IPS DF 4.7 (cell line): ENCODE measurements at regions not wholly inside any gene's neighbourhood (a gene's known extent, or its start where the extent isn't known, plus 50 kb on each side); places are given as distances from the start of the nearest gene placed in this dataset.

Experiments used
- DNase-seq: peaks from one replicate; pipeline ENCODE4 v3.0.0-alpha.2; 2013; ENCODE audit warnings: low spot score; ENCODE audit errors: extremely low read depth

DNA sequence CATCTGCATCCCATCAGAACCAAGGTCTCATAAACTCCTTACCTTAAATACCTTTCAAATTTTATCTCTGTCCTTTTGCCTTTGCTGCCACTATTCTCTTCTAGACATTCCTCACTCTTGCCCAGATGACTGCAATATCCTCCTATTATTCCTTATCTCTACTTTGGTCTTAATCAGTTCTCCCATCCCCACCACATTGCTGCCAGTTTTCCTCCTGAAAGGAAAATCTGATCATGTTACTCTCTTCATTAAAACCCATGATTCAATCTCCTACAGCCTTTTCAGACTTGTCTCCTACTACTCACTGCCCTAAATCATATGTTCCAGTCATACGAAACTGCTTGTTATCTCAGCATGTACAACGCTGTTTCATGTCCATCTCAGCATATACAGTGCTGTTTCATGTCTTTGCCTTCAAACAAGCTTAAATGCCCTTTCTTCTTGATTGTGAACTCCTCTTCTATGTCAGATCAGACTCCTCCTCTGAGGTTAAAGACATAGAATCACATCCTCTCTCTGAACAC lies 152.6 kb upstream of the FST start:
- no peak for DNase-seq

DNA sequence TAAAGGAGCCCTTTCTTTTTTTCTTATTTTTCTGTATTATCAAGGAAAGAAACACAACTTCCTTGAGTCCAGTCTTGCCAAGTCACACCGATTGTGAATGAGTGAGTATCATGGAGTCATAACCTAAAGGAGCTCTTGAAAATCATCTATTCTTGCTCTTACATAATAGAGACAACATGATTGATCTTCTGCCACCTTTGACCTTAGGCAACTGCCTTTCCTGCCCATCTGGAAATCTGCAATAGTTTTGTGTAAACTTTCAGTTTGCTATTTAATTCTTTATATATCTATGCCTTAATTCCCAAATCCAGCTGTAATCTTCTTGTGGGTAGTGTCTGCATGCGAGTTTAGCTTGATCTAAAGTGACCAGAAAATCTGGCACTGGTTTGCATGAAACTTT lies 149.9 kb upstream of the FST start:
- no peak for DNase-seq

DNA sequence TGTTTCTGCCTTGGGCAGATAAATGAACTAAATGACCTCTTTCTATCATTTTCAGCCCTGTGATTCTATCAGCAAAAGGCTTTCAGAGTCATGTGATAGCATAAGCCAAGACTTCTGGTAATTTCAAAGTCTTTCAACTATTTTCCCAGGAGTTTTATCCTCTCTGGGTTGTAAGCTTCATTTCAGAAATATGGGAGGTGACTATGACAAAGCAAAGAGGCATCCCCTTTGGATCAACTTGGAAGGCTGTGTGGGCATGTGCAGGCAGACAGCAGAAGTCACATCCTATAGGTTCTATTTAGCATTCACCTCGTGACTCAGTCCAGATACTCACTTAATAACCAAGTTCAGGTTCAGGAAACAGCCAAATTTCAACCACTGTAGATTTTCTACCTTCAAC lies 149.0 kb upstream of the FST start:
- no peak for DNase-seq

DNA sequence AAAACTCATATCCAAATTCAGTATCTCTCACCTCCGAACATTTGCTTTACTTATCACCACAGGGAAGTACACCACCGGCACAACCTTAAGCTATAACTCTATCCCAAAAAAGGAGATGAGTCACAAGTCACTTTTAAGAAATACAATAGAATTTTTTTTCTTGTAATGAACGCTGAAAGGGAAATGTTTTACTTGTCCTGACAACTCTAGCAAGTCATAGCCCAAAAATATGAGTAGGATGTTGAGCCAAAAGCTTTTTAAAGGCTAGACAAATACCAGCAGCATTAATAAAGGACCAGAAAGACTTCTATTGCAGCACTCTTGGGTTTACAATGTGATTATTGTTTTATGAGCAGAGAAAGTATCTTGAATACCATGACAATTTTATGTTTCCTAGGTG lies 147.3 kb upstream of the FST start:
- DNase-seq = no peak

DNA sequence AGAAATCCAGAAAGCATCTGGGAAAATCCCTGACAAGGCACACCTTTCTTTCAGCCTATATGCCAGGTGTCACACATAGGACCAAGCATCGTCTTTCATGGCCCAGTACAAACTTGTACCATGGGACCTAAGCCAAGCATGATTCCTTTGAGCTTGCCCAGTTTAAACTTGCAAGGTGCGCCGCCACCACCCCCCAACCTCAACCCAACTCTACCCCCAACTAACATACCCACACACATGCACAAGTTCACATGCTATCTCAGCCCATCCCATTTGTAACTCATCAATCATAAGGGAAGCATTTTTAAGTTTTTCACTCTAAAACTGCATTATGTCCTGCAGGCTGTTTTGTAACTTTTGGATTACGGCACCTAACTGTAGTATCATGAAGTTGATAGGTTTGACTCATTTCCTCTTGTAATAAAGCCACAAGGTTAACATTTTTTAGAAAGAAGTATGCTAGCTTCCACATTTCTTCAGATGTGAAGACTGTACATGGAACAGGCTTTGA lies 145.9 kb upstream of the FST start:
- no peak for DNase-seq

DNA sequence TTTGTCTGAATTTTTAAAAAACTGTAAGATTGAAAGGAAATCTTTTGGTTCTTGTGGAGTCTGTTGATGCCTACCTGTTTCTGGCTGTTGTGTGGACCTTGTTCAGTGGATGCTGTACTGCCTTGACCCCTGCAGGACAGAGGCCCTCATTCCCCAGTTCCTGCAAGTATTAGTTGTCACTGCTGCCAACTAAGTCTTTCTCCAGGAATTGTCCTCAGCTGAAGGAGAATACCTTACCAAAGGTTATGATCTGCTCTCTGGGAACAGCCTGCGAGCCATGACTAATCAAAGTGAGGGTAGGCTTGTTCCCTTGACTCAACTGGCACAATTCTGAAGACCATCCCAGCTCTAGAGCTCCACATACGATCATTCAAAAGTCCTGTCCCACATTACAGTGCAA lies 145.3 kb upstream of the FST start:
- no peak for DNase-seq

DNA sequence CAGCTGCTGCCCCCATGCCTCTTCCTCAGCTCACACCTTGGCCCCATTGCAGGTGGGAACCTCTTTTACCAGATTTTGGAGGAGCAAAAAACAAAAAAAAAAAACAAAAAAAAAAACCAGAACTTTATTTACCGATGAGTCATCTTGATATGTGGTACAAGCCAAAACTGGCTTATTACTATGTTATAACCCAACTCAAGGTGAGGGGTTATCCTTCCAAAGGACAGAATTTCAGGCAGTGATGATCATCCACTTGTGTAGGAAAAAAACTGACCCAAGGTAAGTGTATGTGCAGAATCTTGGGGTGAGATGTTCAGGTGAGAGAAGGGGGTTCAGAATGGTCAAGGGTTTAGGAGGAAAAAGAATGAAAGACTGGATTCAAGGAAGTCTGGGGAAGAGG lies 142.6 kb upstream of the FST start:
- no peak for DNase-seq

DNA sequence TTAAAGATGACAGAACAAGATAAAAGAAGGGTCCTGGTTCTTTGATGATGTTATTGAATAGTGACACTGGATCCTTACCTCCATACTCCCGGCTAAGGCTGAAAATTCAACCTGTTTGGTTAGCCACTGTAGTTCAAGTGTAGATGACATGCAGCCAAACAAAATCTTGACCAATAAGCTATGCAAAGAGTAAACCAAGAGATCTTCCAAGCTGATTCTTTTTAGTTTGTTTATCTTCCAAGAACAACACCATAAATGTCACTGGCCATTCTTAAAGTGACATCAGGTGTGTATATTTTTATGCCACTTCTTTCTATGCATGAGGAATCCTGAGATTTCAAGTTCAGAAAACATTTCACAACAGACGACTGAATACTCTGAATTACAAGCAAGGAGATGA lies 141.5 kb upstream of the FST start:
- no peak for DNase-seq

DNA sequence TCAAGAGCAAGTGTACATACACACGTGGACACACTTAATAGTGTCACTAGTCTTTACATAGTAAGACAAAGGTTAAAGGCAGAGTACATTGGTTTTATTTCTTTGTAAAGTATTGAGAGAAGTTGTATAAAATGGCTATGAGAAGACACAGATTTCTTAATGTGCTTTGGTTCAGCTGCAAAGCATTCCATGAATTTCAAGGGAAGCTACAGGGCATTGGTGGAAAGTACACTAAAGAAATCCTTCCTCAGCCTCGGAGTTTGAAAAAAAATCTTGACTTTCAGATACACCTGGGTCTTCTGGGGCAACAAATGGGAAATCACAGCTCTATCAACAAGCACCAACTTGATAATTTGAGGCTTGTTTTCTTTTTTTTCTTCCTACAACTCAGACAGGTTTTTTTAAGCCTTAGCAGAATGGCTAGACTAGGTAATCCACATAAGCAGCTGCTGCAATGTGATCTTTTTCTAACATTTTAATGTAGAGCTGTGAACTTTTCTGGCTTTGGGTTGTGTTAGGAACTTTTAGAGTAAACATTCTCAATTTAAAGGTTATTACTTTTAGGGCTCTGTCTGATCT lies 140.4 kb upstream of the FST start:
- no peak for DNase-seq

DNA sequence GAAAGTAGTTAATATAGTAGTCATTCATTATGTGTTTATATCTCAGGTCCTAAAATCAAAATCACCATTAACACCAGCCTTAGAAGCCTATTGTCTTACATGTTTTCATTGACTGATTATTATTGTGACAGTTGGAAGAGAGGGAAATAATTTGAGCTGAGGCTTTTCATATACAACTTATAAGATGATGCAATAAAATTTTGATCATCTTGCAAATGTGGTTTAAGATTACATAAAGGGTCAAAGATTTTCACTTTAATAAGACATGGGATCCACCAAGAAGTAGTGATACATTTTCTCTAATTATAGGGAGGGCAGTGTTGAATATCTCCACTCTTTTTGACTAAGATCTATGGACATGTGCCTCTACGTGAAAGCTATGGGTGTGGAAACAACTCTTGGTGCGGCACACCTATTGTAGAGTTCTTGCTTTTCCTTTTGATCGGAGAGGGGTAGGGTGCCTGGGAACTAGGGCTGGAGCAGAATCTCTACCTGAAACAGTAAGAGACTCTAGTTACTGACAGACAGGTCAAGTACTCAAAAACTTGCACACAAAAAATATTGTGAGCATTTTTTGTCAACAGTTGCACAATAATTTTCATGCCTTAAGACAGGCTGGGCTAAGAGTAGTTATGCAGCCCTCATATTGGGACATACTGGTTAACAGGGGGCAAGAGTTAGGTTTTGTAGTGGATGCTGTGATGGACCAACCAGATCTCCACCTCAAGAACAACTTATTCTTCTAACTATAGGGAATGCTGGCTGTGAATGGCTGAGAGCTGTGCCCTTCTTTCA lies 139.3 kb upstream of the FST start:
- DNase-seq = no peak

DNA sequence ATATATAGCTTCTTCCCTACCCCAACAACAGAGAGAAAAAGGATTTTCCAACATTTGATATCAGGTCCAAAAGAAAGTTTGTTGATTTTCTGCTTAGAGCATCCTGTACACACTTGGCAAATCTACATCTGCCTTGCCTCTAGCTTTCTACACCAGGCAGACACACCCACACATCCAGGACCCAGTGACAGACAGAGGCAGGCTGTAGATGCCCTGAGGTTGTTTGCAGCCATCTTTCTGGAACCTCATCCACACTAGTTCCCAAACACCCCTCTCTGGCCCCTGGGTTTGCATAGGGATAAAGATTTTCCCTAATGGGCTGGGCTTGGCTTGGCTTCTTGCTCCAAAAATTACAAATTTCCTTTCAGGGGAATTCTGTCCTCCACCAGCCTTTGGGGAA lies 138.2 kb upstream of the FST start:
- DNase-seq = no peak

DNA sequence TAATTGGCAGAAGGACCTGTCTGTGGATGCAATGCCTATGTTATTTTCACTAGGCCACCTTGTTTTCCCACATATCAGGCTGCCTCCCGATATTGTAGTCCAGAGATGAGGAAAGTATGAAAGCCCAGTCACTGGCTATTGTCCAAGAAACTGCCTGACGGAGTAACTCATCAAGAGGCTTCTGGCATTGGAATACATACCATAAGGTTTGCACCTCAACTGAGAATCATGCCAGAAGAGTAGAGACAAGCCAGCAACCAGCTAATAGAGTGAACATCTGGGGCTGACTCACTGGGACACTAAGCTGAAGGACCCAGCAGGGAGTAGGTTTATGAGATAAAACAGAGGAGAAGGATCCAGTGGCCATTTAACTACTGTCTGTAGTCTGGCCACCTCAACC lies 137.2 kb upstream of the FST start:
- no peak for DNase-seq

DNA sequence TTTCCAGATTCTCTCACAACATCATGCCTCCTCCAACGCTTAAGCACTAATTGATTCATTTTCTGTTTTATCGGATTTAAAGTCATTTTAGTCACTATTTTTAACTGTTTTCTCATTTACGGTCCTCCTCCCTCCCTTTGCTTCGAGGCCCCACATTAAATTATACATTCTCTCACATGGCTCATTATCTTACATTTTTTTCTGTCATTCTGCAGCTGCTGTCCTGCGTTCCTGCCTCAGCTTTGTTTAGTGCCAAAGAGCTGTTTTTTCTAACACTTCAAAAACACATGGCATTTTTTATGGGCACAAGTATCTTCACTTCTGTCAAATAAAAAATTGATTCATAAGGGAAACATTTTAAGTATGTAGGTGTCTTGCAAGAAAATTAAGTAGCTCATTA lies 130.1 kb upstream of the FST start:
- no peak for DNase-seq

DNA sequence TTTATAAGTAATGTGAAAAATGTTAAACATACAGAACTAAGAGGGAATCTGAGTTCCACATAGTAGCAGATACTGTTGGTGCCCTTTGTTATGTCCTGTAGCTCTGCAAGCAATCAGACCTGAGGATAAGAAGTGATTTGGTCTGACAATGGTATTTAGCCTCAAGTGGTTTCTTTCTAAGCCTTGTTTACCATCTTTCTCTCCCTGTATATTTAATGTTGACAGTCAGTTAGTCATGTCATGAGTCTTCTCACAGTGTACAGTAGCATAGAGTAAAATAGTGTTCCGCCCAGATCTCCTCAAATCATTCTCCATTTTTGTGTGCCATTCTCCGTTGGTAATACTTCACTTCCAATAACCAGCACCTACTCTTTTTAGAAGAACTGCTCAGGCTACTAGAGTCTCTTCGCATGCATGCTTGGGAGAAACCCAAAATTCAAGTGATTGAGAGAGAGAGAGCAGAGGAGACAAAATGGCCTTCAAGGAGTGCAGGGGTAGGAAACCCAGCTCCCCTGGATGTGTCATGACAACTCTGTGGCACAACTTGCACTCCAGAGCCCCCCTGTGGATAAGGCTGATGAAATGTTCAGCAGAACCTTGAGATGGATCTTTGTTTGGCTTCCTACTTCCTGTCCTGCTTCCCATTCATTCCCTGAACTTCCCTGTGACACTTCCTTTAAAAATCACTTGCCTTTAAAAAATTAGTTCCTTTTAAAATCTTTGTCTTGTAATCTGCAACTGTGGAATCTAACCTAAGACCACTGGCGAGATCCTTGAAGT lies 129.2 kb upstream of the FST start:
- no peak for DNase-seq

DNA sequence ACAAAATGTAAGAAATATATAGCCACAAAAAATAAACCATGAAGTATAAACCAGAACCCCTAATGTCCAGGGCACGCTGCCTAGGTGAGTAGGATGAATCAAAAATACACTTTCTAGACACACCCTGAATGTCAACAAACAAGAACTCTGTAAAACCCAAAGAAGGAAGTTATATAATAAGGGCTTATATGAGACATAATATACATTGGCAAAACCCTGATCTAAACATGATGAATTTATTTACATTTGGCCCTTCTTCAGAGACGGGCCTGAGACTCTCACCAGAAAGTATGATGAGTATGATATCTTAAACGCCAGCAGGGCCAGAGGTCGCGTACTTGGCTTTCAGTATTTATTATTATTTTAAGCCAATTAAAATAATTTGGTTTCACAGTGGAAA lies 125.1 kb upstream of the FST start:
- no peak for DNase-seq

DNA sequence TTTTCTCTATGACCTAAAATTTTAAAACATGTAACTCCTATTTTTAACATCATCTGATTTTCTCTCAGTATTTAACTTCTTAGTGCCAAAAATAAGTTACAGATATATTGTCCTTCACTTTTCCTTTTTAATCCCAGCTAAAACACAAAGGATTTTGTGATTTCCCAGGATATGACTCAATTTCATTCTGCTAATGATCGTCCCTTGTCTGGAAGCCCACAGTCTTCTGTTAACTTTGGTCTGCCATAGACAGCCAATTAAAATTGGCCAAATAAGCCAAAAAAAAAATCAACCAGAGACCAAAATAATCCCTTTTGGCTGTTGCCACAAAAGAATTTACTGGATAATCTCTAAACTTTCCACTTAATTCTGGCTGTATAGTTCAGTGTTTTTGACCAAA lies 124.5 kb upstream of the FST start:
- DNase-seq = no peak

DNA sequence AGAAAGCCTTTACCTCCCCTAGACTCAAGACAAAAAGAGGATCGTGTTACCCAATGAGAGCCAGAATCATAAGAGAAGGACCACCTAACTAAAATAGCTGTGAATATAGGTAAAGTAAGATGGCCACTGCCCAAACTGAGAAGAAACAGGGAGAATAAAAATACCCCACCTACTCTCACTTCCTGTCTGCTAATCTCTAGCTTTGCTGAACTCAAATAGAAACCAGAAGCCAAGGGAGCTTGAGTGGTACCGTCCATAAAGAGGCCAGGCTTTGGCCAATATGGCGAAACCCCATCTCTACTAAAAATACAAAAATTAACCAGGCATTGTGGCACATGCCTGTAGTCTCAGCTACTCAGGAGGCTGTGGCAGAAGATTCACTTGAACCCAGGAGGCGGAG lies 123.0 kb upstream of the FST start:
- no peak for DNase-seq

DNA sequence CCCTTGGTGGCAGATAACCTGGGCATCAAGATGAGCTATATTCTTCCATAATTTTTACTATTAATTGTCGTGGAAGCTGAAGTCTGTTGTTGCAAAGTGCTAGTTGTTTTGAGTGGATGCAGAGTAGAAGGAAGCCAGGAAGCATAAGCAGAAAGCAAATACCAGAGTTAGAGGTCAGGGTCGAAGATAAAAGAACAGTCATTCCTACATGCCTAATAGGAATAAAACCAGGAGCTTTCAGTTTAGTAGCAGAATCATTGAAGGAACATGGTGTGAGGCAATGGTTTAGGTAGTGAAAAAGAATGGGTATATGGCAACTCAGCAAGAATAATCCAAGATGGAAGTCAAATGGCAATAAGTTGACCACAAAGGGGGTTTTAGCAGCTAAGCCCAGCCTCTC lies 121.6 kb upstream of the FST start:
- DNase-seq = no peak

DNA sequence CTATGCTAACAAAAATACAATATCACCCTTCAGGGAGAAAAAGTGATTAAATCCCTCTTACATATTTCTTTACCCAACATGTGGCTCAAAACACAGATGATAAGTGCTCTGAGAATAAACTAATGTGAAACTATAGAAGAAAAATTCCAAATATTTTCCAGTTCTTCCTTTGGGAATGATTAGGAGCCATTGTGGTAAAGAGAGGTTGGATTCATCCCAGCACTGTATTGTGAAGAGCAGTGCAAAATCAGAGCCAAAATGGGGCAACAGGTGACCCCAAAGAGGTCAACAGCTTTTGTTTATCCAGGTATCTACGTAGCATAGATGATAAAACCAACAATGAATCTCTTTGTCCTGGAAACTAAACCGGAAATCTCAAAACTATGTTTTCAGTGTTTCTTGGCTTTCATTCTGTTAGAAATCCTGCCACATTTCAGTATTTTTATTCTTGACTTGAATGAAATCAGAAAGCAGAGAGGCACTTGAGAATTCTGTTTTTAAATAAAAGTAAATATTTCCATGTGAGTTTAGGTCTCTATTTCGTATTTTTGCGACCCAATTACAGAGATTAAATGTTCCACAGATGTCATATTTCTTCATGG lies 120.4 kb upstream of the FST start:
- no peak for DNase-seq

DNA sequence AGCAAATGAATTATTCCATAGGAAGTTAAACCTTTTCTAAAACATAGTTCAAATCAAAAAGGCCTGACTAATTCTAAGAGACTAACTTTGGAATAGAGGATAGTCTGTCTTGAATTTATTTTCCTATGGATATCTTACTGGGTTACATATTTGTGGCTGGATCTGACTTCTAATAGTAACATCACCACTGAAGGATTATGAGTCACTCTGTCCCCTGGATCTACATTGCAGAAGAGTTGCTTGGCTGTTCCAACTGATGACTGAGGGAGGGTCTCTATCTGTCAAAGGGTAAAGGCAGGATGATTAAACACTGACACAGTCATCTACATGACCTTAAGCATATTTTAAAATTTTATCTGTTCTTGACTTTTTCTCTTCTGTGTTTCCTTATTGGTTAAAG lies 119.6 kb upstream of the FST start:
- no peak for DNase-seq

DNA sequence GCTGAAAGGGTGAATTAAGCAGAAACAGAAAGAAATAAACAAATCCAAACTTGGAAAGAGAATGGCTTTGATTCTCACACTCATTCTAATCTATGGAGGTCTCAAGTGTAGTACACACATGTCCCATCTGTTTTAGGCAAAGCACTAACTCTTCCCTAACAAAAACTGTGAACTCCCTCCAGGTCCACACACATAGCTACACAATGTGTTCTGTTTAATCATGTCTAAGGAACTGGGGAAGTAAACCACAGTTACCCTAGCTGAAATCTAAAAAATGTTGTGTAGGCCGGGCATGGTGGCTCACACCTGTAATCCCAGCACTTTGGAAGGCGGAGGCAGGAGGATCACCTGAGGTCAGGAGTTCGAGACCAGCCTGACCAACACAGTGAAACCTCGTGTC lies 118.7 kb upstream of the FST start:
- DNase-seq = no peak

DNA sequence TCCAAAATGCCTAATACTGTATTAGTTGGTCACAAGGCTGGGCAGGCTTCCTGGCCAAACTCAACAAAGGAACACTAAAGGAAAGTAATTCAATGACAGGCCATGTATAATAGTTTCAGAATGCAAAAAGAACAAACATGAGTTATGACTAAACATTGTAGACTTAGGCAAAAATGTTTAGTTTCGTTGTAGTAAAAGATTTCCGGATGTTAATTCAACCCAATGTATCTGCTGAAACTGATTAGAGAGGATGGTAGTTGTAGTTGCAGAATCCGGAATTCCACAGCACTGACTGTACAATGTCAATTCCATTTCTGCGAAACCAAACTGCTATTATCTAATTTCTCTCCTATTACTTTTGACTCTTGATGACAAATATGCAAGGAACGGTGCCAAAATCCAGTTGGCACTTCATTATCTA lies 117.9 kb upstream of the FST start:
- no peak for DNase-seq
